SK-N-MC (cell line): ENCODE measurements at regions not wholly inside any gene's neighbourhood (a gene's known extent, or its start where the extent isn't known, plus 50 kb on each side); places are given as distances from the start of the nearest gene placed in this dataset.

ENCODE experiments used
- EZH2 ChIP-seq: fragments of 200-600 bp; sonication (generic); IDR thresholded peaks from one replicate; pipeline ENCODE4 v1.6.1; 2017; ENCODE audit warnings: antibody characterized with exemption
- FOXP2 ChIP-seq: optimal IDR thresholded peaks from 2 replicates; pipeline ENCODE3; 2011; ENCODE audit warnings: mild to moderate bottlenecking, moderate library complexity; ENCODE audit not compliant: insufficient read depth; ENCODE audit errors: extremely low read length, control extremely low read depth
- POLR2AphosphoS5 ChIP-seq: IDR thresholded peaks from 2 replicates; pipeline ENCODE4 v1.6.1; 2012; ENCODE audit warnings: mild to moderate bottlenecking, low read depth, low read length, borderline replicate concordance

DNA sequence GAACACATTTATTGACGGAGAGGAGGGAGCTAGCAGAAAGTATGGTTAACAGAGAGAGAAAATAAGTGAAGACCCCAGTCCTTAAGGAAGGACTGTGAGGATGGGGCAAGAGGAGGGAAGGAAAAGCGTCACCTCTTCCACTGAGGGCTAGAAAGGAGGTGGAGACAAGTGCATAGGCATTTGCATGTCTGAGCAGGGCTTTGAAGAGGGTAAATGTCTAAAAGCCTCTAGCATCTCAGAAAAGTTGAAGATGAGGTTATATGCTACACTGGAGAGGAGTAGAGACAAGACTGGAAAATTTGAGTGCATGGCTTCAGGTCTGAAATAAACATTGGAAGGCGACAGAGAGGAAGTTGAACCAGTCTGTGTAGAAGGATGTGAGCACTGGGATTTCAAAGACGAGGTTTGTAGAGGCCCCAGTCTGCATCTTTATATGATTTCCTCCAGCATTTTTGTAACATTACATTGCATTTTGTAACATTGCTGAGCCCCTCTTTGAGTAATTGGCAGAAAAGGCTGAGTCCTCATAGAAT, 98.5 kb upstream of the IFNG-AS1 start:
- no peak for TF ChIP-seq POLR2AphosphoS5
- TF ChIP-seq EZH2 = no peak
- no peak for TF ChIP-seq FOXP2
